DOHH2 (cell line): ENCODE measurements at regions not wholly inside any gene's neighbourhood (a gene's known extent, or its start where the extent isn't known, plus 50 kb on each side); places are given as distances from the start of the nearest gene placed in this dataset.
"Not testable (repeated sequence)": the region's sequence is repeated elsewhere in the genome, so short reads cannot be mapped to it uniquely, and the experiment has no call there.

Experiments
- H3F3A ChIP-seq: fragments of 200-600 bp; sonication (generic), shearing (Covaris generic); 2 replicates; pipeline ENCODE4 v1.6.0; 2016; ENCODE audit warnings: antibody characterized with exemption, mild to moderate bottlenecking; ENCODE audit not compliant: control insufficient read depth, insufficient read depth
- H3K27ac ChIP-seq: fragments of 200-600 bp; sonication (generic); 2 replicates; pipeline ENCODE4 v1.5.1; 2014; ENCODE audit warnings: low read depth, mild to moderate bottlenecking, low read length, moderate library complexity
- H3K27me3 ChIP-seq: fragments of 200-600 bp; sonication (generic); 2 replicates; pipeline ENCODE4 v1.6.1; 2014; ENCODE audit warnings: mild to moderate bottlenecking, low read length, mixed read lengths; ENCODE audit not compliant: control insufficient read depth
- H3K36me3 ChIP-seq: fragments of 200-600 bp; sonication (generic); 2 replicates; pipeline ENCODE4 v1.6.1; 2014; ENCODE audit warnings: mild to moderate bottlenecking, low read length, moderate library complexity, mixed read lengths; ENCODE audit not compliant: control insufficient read depth
- H3K4me1 ChIP-seq: fragments of 200-600 bp; sonication (generic); 2 replicates; pipeline ENCODE4 v1.6.1; 2014; ENCODE audit warnings: mild to moderate bottlenecking, low read length, mixed read lengths; ENCODE audit not compliant: control insufficient read depth
- H3K4me2 ChIP-seq: fragments of 200-600 bp; sonication (generic); 2 replicates; pipeline ENCODE4 v1.6.0; 2014; ENCODE audit warnings: mild to moderate bottlenecking, low read length, moderate library complexity
- H3K4me3 ChIP-seq: fragments of 200-600 bp; sonication (generic); 2 replicates; pipeline ENCODE4 v1.5.1; 2014; ENCODE audit warnings: mild to moderate bottlenecking, low read length, mixed read lengths
- H3K79me2 ChIP-seq: fragments of 200-600 bp; sonication (generic); 2 replicates; pipeline ENCODE4 v1.6.1; 2014; ENCODE audit warnings: mild to moderate bottlenecking, low read length, mixed read lengths; ENCODE audit not compliant: control insufficient read depth
- H3K9me2 ChIP-seq: fragments of 200-600 bp; sonication (generic); replicated peaks from 2 replicates; pipeline ENCODE4 v1.6.1; 2014; ENCODE audit warnings: mild to moderate bottlenecking, low read length, mixed read lengths; ENCODE audit not compliant: control insufficient read depth
- H3K9me3 ChIP-seq: fragments of 200-600 bp; sonication (generic); 2 replicates; pipeline ENCODE4 v1.6.1; 2014; ENCODE audit warnings: antibody characterized with exemption, low read length, mixed read lengths; ENCODE audit not compliant: control insufficient read depth, insufficient read depth
- H4K20me1 ChIP-seq: fragments of 200-600 bp; sonication (generic); 2 replicates; pipeline ENCODE4 v1.6.0; 2014; ENCODE audit warnings: low read depth, mild to moderate bottlenecking, antibody characterized with exemption, low read length, moderate library complexity; ENCODE audit not compliant: control insufficient read depth, insufficient read depth
- CTCF ChIP-seq: fragments of 200-600 bp; sonication (generic); IDR thresholded peaks from one replicate; pipeline ENCODE4 v1.5.1; 2014; ENCODE audit warnings: antibody characterized with exemption, mild to moderate bottlenecking, low read depth, low read length; ENCODE audit not compliant: poor library complexity, severe bottlenecking
- EZH2phosphoT487 ChIP-seq: fragments of 200-600 bp; sonication (generic); IDR thresholded peaks from 2 replicates; pipeline ENCODE4 v1.6.1; 2017; ENCODE audit warnings: borderline replicate concordance, mild to moderate bottlenecking, antibody characterized with exemption, low read length, moderate library complexity, mixed read lengths

GRCh38 chr7:34354899-34355298, 303.1 kb upstream of the NPSR1 start:
- no peaks in the 10 kb centered on the region for H3K4me1 ChIP-seq
- H3F3A ChIP-seq = no peaks in the 10 kb centered on the region
- no peaks in the 10 kb centered on the region for H3K9me3 ChIP-seq
- no peak for TF ChIP-seq CTCF
- TF ChIP-seq EZH2phosphoT487 = no peak
- H3K36me3 ChIP-seq = no peaks in the 10 kb centered on the region
- no peak overlapping the region for H3K27ac ChIP-seq
- H3K79me2 ChIP-seq = no peaks in the 10 kb centered on the region
- no peaks in the 10 kb centered on the region for H3K27me3 ChIP-seq
- H3K4me2 ChIP-seq = no peak overlapping the region
- no peak overlapping the region for H3K4me3 ChIP-seq
- no peaks in the 10 kb centered on the region for H4K20me1 ChIP-seq
- H3K9me2 ChIP-seq = no peaks in the 10 kb centered on the region

GRCh38 chr7:34357068-34357467, 300.9 kb upstream of the NPSR1 start:
- no peak overlapping the region for H3K27ac ChIP-seq
- H3K9me3 ChIP-seq = no peaks in the 10 kb centered on the region
- no peaks in the 10 kb centered on the region for H3F3A ChIP-seq
- H3K36me3 ChIP-seq = no peaks in the 10 kb centered on the region
- no peaks in the 10 kb centered on the region for H3K27me3 ChIP-seq
- no peaks in the 10 kb centered on the region for H4K20me1 ChIP-seq
- H3K4me3 ChIP-seq = no peak overlapping the region
- H3K4me2 ChIP-seq = no peak overlapping the region
- H3K9me2 ChIP-seq = no peaks in the 10 kb centered on the region
- no peaks in the 10 kb centered on the region for H3K4me1 ChIP-seq
- H3K79me2 ChIP-seq = no peaks in the 10 kb centered on the region
- TF ChIP-seq EZH2phosphoT487 (no peak), CTCF (no peak)

DNA sequence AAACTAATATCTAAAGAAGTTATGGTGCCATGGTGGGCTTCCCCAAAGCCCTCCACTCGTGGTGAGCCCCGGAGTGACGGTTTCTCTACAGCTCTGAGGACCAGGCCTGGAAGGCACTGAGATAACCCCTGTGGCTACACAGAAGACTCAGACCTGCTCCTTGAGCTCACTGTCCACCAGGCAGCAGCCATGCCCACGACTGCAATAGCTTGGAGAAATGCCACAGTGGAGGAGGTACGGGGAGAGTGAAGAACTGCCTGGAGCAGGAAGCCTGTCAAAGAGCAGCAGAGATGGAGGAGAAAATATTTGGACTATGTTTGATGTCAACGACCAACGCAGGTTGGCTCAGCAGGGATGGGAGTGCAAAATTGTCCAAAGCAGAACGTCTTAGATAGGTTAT, 300.1 kb upstream of the NPSR1 start:
- H3K9me3 ChIP-seq = no peaks in the 10 kb centered on the region
- H3K36me3 ChIP-seq = no peaks in the 10 kb centered on the region

DNA sequence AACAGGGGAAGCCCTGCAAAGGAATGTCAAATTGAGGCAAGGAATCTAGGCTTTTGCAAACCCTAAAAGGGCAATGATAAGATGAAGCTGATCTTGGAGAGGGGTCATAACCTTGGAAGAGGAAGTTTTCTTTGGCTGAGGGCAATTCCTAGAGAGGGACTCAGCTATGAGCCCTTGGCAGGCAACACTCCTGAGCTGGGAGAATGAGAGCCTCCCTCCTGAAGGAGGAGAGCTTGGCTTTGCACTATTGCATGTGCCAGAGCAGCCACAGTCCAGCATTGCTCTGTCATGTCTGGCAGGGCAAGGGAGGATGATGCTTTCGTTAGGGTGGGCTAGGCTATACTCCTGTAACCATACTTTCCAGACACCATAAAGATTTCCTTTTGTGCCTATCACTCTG, 299.4 kb upstream of the NPSR1 start:
- H3K27me3 ChIP-seq, H3K36me3 ChIP-seq, H3K27ac ChIP-seq, H3K9me3 ChIP-seq, H3K4me2 ChIP-seq, H3K4me1 ChIP-seq, H3K4me3 ChIP-seq, H3K79me2 ChIP-seq, H3F3A ChIP-seq, H4K20me1 ChIP-seq, H3K9me2 ChIP-seq: not testable (repeated sequence)

More for the DNA sequence above, 300.1 kb upstream of the NPSR1 start:
- Histone ChIP-seq H3K4me1 (no peaks in the 10 kb centered on the region), H3K4me2 (no peak overlapping the region), H4K20me1 (no peaks in the 10 kb centered on the region), H3K9me2 (no peaks in the 10 kb centered on the region), H3K27me3 (no peaks in the 10 kb centered on the region), H3K79me2 (no peaks in the 10 kb centered on the region), H3K27ac (no peak overlapping the region), H3F3A (no peaks in the 10 kb centered on the region), H3K4me3 (no peak overlapping the region)
- TF ChIP-seq CTCF (no peak), EZH2phosphoT487 (no peak)
